HG03103 (cell line): ENCODE measurements at regions not wholly inside any gene's neighbourhood (a gene's known extent, or its start where the extent isn't known, plus 50 kb on each side); places are given as distances from the start of the nearest gene placed in this dataset.
"Not testable (repeated sequence)": the region's sequence is repeated elsewhere in the genome, so short reads cannot be mapped to it uniquely, and the experiment has no call there.

ENCODE experiments used
- ATAC-seq: cut with Tn5 transposase; IDR thresholded peaks from one replicate; pipeline ENCODE4 v1.9.1; 2021; ENCODE audit warnings: low read depth; ENCODE audit not compliant: unreplicated experiment

- no peak for ATAC-seq
Observed at GRCh38 chr15:57767481-57767880, 61.0 kb downstream of the POLR2M start.

GRCh38 chr15:57769266-57769665 lies 62.8 kb downstream of the POLR2M start:
- ATAC-seq: no peak

- no peak for ATAC-seq
Observed at GRCh38 chr15:57770495-57770894, 64.0 kb downstream of the POLR2M start.

GRCh38 chr15:57772223-57772957 lies 65.9 kb downstream of the POLR2M start:
- no peak for ATAC-seq

DNA sequence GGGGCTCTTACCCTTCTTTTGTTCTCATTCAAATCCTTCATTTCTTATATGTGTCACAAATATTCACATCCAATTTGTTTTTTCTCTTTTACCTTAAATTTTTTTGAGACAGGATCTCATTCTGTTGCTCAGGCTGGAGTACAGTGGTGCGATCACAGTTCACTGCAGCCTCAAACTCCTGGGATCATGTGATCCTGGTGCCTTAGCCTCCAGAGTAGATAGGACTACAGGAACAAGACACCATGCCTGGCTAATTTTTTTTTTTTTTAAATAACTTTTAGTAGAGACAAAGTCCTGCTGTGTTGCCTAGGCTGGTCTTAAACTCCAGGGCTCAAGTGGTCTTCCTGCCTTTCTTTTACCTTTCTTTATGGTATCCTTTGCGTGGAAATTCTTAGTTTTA lies 66.5 kb downstream of the POLR2M start:
- no peak for ATAC-seq

- no peak for ATAC-seq
Observed at GRCh38 chr15:57777003-57777402, 70.5 kb downstream of the POLR2M start.

DNA sequence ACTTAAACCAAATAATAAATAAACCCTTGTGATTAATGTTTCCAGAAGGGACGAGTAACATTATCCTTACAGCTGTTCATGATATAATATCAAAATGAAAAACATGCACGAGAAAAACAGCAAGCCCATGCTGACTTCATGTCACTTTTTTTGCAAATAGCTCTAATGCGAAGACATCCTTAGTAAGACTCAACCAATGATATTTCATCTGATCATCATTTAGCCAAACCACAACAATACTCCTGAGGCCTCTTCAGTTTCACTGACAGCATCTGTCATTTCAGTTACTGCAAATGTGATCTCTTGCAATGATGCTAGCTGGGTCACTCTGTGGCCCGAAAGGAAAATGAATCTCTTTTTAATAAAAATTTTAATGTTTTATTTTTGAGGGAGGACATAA lies 74.0 kb downstream of the POLR2M start:
- no peak for ATAC-seq

DNA sequence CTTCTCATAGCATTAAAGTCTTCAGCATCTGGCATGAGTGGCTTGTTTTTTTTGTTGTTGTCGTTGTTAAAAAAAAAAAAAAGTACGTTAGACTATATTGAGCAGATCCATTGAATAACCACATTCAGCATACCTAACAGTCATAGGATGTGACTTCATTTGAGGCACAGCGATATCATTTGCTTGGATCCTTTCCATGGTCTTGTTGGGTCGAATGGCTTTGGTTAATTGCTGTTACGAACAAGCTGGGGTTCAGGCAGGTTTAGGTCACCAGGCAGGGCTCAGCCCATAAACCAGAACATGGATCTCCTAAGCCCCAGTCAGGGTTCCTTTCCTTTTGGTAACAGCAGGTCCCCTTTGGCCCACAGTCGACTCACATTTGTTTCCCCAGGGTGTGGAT lies 76.2 kb downstream of the POLR2M start:
- ATAC-seq: no peak

- ATAC-seq: no peak
Observed at GRCh38 chr15:57784081-57784511, 77.6 kb downstream of the POLR2M start.

- no peak for ATAC-seq
Observed at GRCh38 chr15:57785039-57785438, 78.5 kb downstream of the POLR2M start.

- ATAC-seq: no peak
Observed at GRCh38 chr15:57785959-57786358, 79.4 kb downstream of the POLR2M start.

- ATAC-seq: no peak
Observed at GRCh38 chr15:57789225-57789624, 82.7 kb downstream of the POLR2M start.

DNA sequence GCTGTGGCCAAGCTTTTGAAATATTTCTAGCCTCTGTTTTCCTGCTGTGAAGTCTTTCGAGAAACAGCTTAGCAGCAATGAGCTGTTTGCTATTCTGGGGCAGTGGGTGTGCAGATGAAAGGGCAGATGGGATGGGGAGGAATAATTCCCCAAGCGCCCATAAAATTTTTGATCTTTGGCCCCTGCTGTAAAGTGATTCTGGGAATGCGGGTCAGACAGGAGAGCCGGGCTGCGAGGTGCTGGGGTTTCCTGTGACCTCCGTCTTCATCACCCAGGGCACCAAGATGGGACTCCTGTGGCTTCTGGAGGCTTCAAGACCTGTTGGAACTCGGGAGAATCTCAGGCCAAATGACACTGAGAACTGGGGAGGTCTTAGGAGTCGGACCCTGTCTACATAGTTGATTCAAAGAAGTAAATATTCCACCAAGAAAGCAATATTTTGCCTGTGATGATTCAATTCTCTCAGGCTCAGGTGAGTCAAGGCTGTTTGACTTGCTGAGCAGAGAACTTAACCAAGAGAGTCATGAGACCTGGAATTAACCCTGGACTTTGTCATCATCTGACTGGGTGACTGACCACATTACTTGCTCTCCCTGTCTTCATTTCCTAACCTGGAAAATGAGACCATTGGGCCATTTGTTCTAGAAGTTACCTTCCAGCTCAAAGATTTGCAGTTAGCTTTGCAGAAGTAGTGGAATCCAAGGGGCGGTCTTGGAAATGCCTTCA lies 86.4 kb downstream of the POLR2M start:
- no peak for ATAC-seq

DNA sequence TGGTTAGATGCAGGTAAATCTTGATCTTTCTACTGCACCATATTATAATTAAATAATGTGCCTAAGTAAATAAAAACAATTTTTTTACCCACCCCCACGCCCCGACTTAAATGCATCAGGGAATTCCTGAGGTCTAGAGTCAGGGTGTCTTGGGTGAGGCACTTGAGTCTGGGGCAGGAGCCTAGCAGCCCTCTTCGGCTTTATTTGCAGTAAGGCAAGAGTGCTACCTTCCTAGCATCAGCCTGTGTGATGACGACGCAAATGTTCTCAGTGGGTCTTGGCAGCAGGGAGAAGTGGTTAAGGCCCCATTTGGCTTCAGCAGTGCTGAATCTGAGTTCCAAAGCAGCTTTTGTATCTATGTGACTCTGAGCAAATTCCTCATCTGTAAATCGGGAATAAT lies 88.7 kb downstream of the POLR2M start:
- no peak for ATAC-seq

DNA sequence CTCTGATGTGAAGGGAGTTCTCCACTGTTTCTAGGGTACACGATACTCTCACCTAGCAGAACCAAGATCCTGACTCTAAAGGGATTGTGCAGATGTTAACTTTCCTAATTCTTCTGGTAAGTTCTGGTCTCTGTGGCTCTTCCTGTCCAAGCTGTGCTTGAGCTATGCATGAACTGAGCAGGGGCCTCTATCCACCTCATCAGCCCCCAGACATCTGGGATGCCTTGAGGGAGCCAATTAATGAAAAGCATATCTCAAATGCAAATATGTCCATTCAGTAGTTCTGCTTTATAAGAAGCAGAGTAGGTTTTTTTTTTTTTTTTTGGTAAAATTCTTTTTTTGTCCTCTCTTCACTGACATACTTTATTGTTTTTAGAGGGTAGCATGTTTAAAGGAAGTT lies 89.6 kb downstream of the POLR2M start:
- ATAC-seq: no peak

DNA sequence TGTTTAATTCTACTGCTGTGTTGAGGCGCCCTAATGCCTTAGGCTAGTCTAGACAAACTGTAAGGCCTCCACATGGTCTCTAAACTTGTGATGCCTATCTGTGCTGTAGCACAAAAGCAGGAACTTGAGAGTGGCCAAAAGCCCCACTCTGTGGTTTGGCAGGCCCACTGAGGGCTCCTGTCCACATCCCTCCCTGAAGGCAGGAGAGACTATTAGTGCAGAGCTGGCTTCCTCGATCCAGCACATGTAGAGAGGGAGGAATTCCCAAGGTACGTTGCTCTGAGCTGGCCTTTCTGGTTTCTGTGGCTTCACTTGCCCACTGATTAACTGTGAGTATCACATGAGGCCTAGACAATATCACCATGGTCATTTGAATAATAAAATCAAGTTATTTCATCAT lies 90.6 kb downstream of the POLR2M start:
- no peak for ATAC-seq

DNA sequence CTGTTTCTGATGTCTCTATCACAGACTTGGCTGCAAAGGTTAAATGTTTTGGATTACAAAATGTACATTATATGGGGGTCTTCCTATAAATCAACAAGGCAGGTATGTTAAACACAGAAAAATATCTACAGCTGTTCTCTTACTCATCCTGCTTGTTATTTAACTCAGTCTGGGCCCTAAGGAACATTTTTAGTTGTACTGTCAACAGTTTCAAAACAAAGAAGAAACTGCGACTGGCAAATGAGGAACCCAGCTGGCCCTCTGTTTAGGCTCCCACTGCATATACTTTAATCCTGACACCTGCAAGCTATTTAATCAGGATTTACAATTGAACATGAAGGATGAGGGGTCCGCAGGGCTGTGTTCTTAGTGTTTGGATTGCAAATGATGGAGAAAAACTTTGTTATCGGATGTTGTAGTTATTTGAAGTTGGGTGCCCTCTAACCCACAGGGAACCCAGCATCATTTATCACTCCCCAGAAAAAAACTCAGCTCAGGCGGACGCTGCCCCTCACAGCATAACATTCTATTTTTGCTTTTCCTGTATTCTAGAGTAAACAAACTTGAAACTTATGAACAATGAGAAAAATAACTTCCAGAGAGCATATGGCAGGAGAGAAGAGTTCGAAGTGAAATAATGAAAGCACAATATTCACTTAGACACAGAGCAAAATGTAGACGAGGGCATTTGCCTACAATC lies 91.2 kb downstream of the POLR2M start:
- ATAC-seq: no peak

DNA sequence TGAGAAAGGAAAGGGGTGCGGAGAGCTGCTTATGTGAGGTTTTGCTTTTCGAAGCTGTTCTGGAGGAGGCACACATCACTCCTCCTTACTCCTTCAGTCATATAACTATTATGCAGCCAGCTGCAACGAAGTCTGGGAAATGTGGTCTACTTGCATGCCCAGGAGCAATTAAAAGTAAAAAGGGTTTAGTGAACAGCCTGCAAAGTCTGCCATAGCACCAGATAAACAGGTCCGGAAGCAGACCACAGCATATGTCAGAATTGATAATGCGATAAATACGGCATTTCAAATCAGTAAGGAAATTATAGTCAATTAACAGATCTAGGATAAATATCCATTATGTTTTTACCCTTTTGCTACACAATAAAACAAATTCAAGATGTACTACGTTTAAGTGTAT lies 99.5 kb downstream of the POLR2M start:
- ATAC-seq: no peak

DNA sequence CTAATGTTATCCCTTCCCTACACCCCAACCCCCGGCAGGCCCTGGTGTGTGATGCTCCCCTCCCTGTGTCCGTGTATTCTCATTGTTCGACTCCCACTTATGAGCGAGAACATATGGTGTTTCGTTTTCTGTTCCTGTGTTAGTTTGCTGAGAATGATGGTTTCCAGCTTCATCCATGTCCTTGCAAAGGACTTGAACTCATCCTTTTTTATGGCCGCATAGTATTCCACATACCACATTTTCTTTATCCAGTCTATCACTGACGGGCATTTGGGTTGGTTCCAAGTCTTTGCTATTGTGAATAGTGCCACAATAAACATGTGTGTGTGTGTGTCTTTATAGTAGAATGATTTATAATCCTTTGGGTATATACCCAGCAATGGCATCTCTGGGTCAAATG lies 102.8 kb downstream of the POLR2M start:
- not testable (repeated sequence) for ATAC-seq

GRCh38 chr15:57816599-57816998 lies 110.1 kb downstream of the POLR2M start:
- no peak for ATAC-seq

DNA sequence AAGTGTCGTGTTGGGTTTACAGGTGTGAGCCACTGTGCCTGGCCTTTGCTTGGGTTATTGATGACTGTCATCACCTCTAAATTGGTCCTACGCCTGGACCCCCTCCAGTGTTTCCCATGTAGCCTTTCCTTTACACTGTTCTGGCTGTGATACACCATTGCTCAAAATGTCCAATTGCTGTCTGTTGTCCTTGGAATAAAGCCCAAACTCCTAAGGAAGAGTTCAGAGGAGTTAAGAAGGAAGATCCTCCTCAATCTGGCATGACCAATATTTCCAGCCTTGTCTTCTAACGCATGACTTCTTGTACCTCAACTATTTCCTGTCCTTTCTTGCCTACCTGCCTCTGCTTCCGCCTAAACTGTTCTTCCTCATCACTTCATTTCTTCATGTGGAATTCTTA lies 113.1 kb downstream of the POLR2M start:
- no peak for ATAC-seq

DNA sequence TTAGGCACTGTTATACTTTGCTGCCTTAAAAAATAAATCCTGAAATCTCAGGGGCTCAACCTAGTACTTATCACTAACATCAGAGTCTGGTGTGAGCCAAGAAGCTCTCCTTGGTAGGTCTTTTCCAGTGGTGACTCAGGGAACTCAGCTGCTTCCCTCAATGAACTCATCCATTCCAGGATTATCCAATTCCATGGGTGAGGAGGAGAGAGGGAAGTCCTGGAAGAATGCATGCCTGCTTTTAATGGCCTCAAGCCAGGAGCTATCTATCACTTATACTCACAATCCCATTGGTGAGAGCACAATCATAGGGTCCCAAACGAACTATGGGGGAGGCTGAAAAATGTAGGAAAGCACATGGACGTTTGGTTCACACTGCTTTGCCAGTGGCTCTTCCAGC lies 113.6 kb downstream of the POLR2M start:
- no peak for ATAC-seq
